HL-60 (cell line): ENCODE measurements at regions not wholly inside any gene's neighbourhood (a gene's known extent, or its start where the extent isn't known, plus 50 kb on each side); places are given as distances from the start of the nearest gene placed in this dataset.

Experiments used
- CTCF ChIP-seq: IDR thresholded peaks from one replicate; pipeline ENCODE4 v1.5.1; 2011; ENCODE audit warnings: low read length, control low read depth, inconsistent platforms; ENCODE audit not compliant: insufficient read depth
- GABPA ChIP-seq: IDR thresholded peaks from 2 replicates; pipeline ENCODE4 v1.6.1; 2012; ENCODE audit warnings: low read depth
- POLR2AphosphoS5 ChIP-seq: IDR thresholded peaks from 2 replicates; pipeline ENCODE4 v1.6.1; 2012; ENCODE audit warnings: low read depth
- REST ChIP-seq: IDR thresholded peaks from 2 replicates; pipeline ENCODE4 v1.6.1; 2012; ENCODE audit warnings: low read depth; ENCODE audit not compliant: insufficient replicate concordance
- SPI1 ChIP-seq: IDR thresholded peaks from 2 replicates; pipeline ENCODE4 v1.6.1; 2012; ENCODE audit warnings: low read depth, mild to moderate bottlenecking, borderline replicate concordance

- TF ChIP-seq SPI1 (no peak), CTCF (no peak), REST (no peak), POLR2AphosphoS5 (no peak), GABPA (no peak)
Observed at GRCh38 chr12:93946542-93947150, 201.7 kb upstream of the PLXNC1 start.
